ENCODE measurements at regions not wholly inside any gene's neighbourhood (a gene's known extent, or its start where the extent isn't known, plus 50 kb on each side); places are given as distances from the start of the nearest gene placed in this dataset.
"Not testable (repeated sequence)": the region's sequence is repeated elsewhere in the genome, so short reads cannot be mapped to it uniquely, and the experiment has no call there.

- no peak for DNase-seq (ENCODE audit: extremely low read depth, low read depth)
- no peak for TF ChIP-seq CTCF (IDR thresholded peaks at IDR 0.05; ENCODE audit: low read depth, low read length)
These were observed 1944.0 kb upstream of the DEFB115 start for GRCh38 chr20:29313481-29313880.

GRCh38 chr20:29314294-29314693 is 1943.2 kb upstream of the DEFB115 start:
- no peak for DNase-seq (ENCODE audit: extremely low read depth, low read depth)
- TF ChIP-seq CTCF (IDR thresholded peaks at IDR 0.05; ENCODE audit: low read depth, low read length), result no peak

- TF ChIP-seq CTCF (IDR thresholded peaks at IDR 0.05; ENCODE audit: low read depth, low read length), result no peak
- no peak for DNase-seq (ENCODE audit: extremely low read depth, low read depth)
These were observed 1938.5 kb upstream of the DEFB115 start for GRCh38 chr20:29318871-29319461.

- DNase-seq (ENCODE audit: extremely low read depth, low read depth), result no peak
- no peak for TF ChIP-seq CTCF (IDR thresholded peaks at IDR 0.05; ENCODE audit: low read depth, low read length)
These were observed 1937.7 kb upstream of the DEFB115 start for GRCh38 chr20:29319725-29320124.

GRCh38 chr20:29320216-29320949 is 1937.1 kb upstream of the DEFB115 start:
- DNase-seq (ENCODE audit: extremely low read depth, low read depth), result not testable (repeated sequence)

- DNase-seq (ENCODE audit: extremely low read depth, low read depth), result not testable (repeated sequence)
These were observed 1933.6 kb upstream of the DEFB115 start for GRCh38 chr20:29323631-29324515.

- DNase-seq (ENCODE audit: extremely low read depth, low read depth), result not testable (repeated sequence)
These were observed 1932.8 kb upstream of the DEFB115 start for GRCh38 chr20:29324516-29325303.

GRCh38 chr20:29325304-29325640 is 1932.2 kb upstream of the DEFB115 start:
- no peak for TF ChIP-seq CTCF (IDR thresholded peaks at IDR 0.05; ENCODE audit: low read depth, low read length)

GRCh38 chr20:29325781-29326180 is 1931.7 kb upstream of the DEFB115 start:
- DNase-seq (ENCODE audit: extremely low read depth, low read depth), result not testable (repeated sequence)

More at GRCh38 chr20:29325304-29325640, 1932.2 kb upstream of the DEFB115 start:
- no peak for DNase-seq (ENCODE audit: extremely low read depth, low read depth)

All from AG09319 (cell line).